ENCODE measurements at regions not wholly inside any gene's neighbourhood (a gene's known extent, or its start where the extent isn't known, plus 50 kb on each side); places are given as distances from the start of the nearest gene placed in this dataset.

DNA sequence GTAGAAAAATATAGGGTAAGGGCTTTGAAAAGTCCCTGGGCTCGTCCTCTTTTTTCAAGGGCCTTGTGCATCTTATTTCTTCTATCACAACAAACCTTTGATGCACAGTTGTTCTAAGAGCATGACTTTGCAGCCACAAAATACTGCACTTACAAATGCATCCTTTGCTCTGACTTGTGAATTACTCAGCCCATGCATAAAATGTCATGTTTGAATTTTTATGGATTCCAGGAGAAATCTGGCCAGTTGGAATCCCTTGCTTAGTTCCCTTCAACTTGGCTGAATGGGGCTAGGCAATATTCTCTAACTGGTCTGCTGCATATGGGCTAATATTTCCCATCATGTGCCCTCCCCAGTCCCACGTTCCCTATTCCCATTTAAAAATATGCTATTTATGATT, 523.9 kb upstream of the RGMA start:
- Histone ChIP-seq H3K4me3 (no peak overlapping the region), H3K36me3 (no peaks in the 10 kb centered on the region), H3K27me3 (no peaks in the 10 kb centered on the region), H3K4me1 (peaks cover 0 to 8% (median 5%) of the 10 kb centered on the region in 3 donors), H3K27ac (no peak overlapping the region), H3K9me3 (no peaks in the 10 kb centered on the region)
- no peak for DNase-seq
- intact Hi-C loops (cut with DNase I) = no loop called here
- 76 to 86% methylated on average over 2 of the region's 2 CpGs for WGBS, 2 donors
- TF ChIP-seq, protein P1, sequence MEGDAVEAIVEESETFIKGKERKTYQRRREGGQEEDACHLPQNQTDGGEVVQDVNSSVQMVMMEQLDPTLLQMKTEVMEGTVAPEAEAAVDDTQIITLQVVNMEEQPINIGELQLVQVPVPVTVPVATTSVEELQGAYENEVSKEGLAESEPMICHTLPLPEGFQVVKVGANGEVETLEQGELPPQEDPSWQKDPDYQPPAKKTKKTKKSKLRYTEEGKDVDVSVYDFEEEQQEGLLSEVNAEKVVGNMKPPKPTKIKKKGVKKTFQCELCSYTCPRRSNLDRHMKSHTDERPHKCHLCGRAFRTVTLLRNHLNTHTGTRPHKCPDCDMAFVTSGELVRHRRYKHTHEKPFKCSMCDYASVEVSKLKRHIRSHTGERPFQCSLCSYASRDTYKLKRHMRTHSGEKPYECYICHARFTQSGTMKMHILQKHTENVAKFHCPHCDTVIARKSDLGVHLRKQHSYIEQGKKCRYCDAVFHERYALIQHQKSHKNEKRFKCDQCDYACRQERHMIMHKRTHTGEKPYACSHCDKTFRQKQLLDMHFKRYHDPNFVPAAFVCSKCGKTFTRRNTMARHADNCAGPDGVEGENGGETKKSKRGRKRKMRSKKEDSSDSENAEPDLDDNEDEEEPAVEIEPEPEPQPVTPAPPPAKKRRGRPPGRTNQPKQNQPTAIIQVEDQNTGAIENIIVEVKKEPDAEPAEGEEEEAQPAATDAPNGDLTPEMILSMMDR (IDR thresholded peaks at IDR 0.05) = no peak
- ATAC-seq = no peak
- FAIRE-seq = no peak

DNA sequence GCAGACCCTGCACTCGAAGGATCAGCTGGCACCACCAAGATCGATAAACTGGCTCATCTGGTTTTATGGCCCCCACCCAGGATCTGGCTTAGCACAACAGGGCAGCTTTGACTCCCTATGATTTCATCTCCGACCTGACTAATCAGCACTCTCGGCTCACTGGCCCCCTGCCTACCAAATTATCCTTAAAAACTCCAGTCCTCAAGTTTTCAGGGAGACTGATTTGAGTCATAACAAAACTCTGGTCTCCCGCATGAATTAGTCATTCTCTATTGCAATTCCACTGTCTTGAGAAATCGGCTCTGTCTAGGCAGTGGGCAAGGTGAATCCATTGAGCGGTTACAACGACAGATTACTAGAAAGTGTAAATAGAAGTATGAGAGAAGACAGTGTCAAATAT, 521.9 kb upstream of the RGMA start:
- peaks cover 0 to 8% (median 5%) of the 10 kb centered on the region in 3 donors for H3K4me1 ChIP-seq
- TF ChIP-seq, protein P1 (IDR thresholded peaks at IDR 0.05) = no peak
- H3K27me3 ChIP-seq = no peaks in the 10 kb centered on the region
- H3K9me3 ChIP-seq = no peaks in the 10 kb centered on the region
- FAIRE-seq = no peak
- ATAC-seq = no peak
- intact Hi-C loops (cut with DNase I) = no loop called here
- H3K27ac ChIP-seq = no peak overlapping the region
- H3K36me3 ChIP-seq = no peaks in the 10 kb centered on the region
- no peak for DNase-seq
- H3K4me3 ChIP-seq = no peak overlapping the region
- 72 to 77% methylated on average over 8 of the region's 8 CpGs for WGBS, 2 donors

DNA sequence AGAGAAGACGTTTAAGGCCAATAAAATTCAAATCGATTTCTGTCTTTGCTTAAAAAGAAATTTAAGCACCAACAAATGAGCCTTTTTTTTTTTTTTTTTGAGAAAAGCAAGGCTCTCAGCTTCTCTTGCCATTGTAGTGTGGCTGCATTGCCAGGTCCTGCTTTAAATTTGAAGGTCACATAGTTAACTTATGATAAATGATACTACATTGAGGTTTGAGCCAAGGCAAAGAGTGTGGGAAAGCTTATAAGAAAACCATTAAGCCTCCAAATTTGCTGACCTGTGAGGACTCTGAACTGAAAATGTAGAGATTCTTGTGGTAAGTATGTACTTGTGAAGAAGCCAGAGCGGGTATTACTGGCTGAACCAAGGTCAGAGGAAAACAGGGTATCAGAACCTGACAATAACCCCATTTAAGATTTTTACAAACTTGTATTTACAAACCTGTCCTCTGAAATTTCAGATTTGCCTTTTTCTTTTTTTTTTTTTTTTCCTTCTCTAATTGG, 519.7 kb upstream of the RGMA start:
- Histone ChIP-seq H3K27ac (no peak overlapping the region), H3K4me1 (peaks cover 0 to 8% (median 5%) of the 10 kb centered on the region in 3 donors), H3K27me3 (no peaks in the 10 kb centered on the region), H3K4me3 (no peak overlapping the region), H3K36me3 (no peaks in the 10 kb centered on the region), H3K9me3 (no peaks in the 10 kb centered on the region)
- FAIRE-seq = no peak
- peak in 1 of 6 donors; percentile 12 for DNase-seq
- 13 to 16% methylated on average over 3 of the region's 3 CpGs for WGBS, 2 donors
- peak in 3 of 4 donors; percentile 50 to 92 (median 79) for ATAC-seq
- TF ChIP-seq, protein P1 (IDR thresholded peaks at IDR 0.05) = no peak
- intact Hi-C loops (cut with DNase I) = no loop called here

DNA sequence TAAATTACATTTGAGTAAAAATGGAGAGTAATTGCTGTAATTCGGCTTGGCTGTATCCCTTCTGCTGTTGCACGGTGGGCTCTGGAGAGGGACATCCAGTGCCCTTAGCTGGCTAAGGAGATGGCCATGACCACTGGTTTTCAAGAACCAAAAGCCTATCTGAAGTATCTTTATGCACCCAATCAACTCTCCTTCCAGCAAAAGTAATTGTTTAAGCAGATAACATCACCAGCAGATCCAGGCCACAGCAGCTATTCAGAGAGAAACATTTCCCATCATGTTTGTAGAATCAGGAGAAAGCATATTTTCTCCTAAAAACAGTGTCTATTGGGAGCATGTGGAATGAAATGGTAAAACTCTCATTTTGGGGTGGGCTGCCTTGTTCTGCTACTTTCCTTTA, 514.5 kb upstream of the RGMA start:
- TF ChIP-seq, protein P1 (IDR thresholded peaks at IDR 0.05) = no peak
- 82 to 85% methylated on average over 2 of the region's 2 CpGs for WGBS, 2 donors
- FAIRE-seq = no peak

DNA sequence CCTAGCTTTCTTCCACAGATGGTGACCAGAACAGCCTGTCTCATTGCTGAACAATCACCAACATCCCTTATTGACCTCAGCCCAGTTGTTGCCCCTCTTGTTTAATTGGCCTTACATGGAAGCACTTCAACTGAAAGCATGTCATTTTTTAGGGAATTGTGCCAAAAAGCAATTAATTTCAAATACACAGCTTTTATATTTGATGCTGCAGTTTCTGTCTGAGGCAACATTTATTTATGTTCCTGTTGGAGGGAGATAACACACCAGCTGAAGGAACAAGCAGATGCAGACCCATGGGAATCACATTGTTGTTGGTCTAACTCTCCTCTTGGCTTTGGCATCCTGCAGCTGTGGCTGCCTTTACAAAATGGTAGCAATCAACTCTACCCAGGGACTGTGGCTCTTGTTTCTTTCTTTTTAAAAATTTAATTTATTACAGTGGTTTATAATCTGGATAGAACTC, 498.1 kb upstream of the RGMA start:
- Histone ChIP-seq H3K4me1 (no peaks in the 10 kb centered on the region), H3K27ac (no peak overlapping the region), H3K27me3 (peaks cover 0 to 4% (median 0%) of the 10 kb centered on the region in 4 donors), H3K9me3 (no peaks in the 10 kb centered on the region), H3K4me3 (no peak overlapping the region), H3K36me3 (no peaks in the 10 kb centered on the region)
- ATAC-seq = no peak
- TF ChIP-seq, protein P1 (IDR thresholded peaks at IDR 0.05) = no peak
- DNase-seq = no peak
- intact Hi-C loops (cut with DNase I) = no loop called here
- FAIRE-seq = no peak

More for the DNA sequence above, 514.5 kb upstream of the RGMA start:
- ATAC-seq = no peak
- H3K27ac ChIP-seq = no peak overlapping the region
- no peaks in the 10 kb centered on the region for H3K9me3 ChIP-seq
- intact Hi-C loops (cut with DNase I) = no loop called here
- no peak for DNase-seq
- H3K27me3 ChIP-seq = no peaks in the 10 kb centered on the region
- H3K4me3 ChIP-seq = no peak overlapping the region
- H3K36me3 ChIP-seq = no peaks in the 10 kb centered on the region
- H3K4me1 ChIP-seq = peaks cover 0 to 1% (median 0%) of the 10 kb centered on the region in 3 donors
